Astrocyte of the hippocampus (primary cell): ENCODE measurements at regions not wholly inside any gene's neighbourhood (a gene's known extent, or its start where the extent isn't known, plus 50 kb on each side); places are given as distances from the start of the nearest gene placed in this dataset.
A peak's percentile ranks its signal among the peaks of the same experiment; 100 is the strongest.

Source experiments
- DNase-seq: peaks from one replicate; pipeline ENCODE4 v3.0.0; 2011; ENCODE audit warnings: low read depth, low spot score

DNA sequence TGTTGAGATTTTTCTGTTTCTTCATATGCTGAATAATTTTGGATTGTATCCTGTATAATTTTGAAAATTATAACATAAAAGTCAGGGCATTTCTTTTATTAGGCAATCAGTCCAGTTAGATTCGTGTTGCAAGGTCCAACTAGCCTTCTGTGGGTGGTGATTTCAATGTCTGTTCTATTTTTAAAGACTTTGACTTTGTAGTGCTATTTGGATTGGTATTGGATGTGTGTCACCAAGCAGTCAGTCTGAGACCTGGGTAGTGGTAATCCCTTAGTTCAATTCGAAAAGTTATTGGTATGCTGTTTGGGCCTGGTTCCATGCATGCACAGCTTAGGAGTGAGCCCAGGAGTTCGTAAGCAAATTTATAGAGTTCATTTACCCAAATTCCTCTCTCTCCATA is 82.2 kb downstream of the EPDR1 start:
- DNase-seq = no peak

- no peak for DNase-seq
Observed at GRCh38 chr7:38006559-38006958, 86.1 kb downstream of the EPDR1 start.

GRCh38 chr7:38007096-38007495 is 86.7 kb downstream of the EPDR1 start:
- DNase-seq = peak; percentile 79

GRCh38 chr7:38013246-38013645 is 92.8 kb downstream of the EPDR1 start:
- DNase-seq = no peak

DNA sequence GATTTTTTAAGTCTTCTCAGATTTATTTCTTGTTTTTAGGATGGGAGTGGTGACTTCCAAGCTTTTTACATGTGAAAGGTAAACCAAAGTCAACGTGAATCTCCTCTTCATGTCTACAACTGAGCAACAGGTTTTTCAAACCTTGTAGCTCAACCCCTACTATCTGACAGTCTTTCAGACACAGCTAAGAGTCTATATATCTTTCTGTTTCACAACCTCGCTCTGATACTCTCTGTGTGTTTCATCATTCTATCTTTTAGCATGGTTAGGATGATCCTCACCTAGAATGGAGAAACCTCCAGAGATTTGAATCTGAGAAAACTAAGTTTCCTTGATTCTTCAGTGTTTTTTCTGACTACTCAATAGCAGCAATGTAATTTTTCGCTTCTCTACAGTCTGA is 96.1 kb downstream of the EPDR1 start:
- no peak for DNase-seq

DNA sequence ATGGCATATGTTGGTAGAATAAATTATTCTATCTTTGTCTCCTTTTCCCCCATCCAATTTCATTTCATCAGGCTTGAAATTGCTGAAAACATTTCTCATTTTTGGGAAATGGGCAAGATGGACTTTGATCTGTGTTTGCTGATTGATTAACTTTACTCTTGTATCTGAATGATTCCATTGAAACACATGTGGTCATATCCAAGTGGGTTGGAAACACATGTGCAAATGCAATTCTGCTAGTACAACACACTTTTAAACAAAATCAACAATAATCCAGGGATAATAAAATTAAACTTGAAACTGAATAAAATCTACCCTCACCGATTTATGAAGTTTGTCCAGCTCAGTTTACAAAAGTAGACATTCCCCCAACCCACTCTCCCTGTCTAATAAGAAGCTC is 96.9 kb downstream of the EPDR1 start:
- DNase-seq = no peak

DNA sequence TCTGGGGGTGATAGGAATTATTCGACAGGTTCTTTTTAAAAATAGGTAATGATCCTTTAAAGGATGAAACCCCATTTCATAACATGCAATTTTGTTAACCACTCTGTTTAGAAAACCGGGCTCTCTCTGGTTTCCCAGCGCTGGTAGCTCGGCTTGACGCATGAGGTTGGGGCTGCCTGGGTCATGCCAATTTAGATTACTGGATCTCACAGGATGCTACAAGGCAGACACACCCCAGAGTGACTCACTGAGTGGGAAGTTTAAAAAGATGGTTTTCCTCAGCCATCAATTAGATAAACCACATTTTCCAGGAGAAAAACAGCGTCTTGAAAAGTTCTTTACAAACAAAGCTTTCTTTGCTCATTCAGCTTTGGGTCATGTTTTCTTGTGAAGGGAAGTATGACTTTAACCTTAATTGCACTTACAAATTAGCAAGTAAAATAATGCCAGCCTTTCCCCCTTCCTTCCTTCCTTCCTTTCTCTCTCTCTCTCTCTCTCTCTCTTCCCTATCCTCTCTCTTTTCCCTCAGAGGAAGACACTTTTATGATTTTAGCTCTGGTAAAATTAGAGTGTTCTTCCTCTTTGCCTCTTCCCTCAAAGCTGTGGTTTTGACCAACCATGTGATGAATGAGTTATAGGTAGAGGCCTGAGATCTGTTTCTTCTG is 99.8 kb downstream of the EPDR1 start:
- DNase-seq = peak; percentile 42

GRCh38 chr7:38021892-38022291 is 101.5 kb downstream of the EPDR1 start:
- DNase-seq = no peak

DNA sequence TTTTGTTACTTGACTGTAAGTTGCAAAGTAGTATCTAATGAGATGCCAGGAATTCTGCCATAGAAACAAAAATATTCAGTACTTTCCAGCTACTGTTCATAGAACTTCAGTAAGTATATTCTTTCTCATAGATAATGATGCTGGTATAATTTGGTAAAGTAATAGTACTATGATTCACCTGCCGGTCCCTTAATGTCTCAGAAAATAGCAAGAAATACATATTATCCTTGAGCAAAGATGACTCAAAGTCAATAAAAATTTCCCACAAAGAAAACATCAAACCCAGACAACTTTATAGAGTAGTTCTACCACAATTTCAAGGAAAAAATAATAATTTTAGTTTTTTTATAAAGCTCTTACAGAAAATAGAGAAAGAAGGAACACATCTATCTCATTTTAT is 105.4 kb downstream of the EPDR1 start:
- no peak for DNase-seq

- no peak for DNase-seq
Observed at GRCh38 chr7:38027884-38028455, 107.5 kb downstream of the EPDR1 start.

GRCh38 chr7:38034062-38034908 is 113.8 kb downstream of the EPDR1 start:
- peak; percentile 5 for DNase-seq

- no peak for DNase-seq
Observed at GRCh38 chr7:38040831-38041230, 120.4 kb downstream of the EPDR1 start.

DNA sequence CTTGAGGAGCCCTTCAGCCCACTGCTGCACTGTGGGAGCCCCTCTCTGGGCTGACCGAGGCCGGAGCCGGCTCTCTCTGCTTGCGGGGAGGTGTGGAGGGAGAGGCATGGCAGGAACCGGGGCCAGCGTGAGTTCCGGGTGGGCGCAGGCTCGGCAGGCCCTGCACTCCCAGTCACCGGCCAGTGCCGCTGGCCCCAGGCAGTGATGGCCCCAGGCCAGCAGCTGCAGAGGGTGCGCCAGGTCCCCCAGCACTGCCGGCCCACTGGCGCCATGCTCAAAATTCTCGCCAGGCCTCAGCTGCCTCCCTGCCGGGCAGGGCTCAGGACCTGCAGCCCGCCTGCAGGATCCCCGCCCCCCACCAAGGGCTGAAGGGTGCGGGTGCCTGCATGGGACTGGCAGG is 128.4 kb upstream of the STARD3NL start:
- DNase-seq = no peak

DNA sequence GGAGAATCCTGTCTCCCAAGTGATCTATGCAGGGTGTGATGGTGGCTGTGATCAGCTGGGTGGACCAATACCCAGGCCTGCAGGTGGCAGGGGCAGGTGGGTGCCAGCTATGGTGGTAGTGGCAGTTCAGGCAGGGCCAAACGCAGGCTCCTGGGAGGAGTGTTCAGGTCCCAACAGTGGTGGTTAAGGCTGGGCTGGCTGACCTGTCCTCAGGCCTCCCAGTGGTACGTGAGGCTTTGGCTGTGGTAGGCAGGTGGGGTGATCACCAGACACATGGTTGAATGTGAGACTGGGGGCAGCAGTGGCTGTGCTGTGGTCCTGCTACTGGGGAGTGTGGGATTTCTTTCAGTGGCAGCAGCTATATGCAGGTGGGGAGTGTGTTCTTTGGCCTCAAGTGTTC is 126.7 kb upstream of the STARD3NL start:
- DNase-seq = no peak

- no peak for DNase-seq
Observed at GRCh38 chr7:38051786-38052185, 126.3 kb upstream of the STARD3NL start.

DNA sequence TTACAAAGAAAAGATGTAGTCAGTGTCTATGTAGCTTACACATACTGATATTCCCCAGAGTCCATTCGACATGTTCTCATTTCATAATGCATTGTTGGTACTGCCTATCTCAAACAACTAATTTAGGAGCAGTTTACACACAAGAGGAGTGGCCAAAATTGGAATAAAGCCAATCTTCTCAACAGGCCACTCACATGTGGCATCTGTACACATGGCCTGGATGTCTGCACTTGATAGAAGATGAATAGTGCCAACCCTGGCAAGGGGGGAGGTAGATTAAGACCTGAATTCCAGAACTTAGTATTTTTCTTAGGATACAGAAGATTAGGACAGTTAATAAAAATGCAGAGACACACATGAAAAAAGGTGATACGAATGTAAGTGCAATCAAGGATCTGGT is 125.3 kb upstream of the STARD3NL start:
- no peak for DNase-seq

DNA sequence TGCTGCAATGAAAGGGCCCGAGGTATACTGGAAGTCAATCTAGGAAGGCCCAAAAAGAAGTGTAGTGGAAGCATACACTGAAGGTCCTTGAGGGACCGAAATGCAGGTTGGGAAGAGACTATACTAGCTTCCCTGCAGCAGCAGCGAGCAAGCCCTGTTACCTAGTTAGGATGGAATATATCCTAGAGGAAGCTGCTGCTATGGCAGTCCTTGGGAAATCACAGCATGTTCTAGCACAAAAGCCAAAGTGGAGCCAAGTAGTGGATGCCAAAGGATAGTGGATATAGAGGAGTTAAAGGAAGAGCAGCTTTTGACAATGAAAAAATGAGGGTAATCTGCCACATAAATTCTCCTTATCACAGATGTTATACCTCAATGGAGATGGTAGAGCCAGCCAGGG is 123.8 kb upstream of the STARD3NL start:
- no peak for DNase-seq

GRCh38 chr7:38057829-38058228 is 120.2 kb upstream of the STARD3NL start:
- peak; percentile 53 for DNase-seq

- DNase-seq = no peak
Observed at GRCh38 chr7:38060116-38060515, 117.9 kb upstream of the STARD3NL start.

DNA sequence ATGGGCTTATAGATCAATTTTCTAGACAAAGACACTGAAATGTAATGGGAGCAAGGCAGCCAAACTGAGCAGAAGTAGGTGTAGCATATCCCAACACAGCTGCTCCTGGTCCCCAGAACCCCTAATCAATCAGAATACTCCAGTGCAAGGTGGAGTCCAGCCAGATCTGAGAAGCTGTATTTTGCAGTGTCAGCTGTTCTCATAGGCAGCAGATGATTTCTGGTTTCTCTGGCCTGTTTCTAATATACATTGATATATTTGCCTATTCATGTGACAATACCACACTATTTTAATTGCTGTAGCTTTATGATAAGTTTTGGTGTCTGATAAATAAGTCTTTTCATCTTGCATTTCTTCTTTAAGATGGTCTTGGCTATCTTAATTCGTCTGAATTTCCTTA is 117.4 kb upstream of the STARD3NL start:
- DNase-seq = no peak

- DNase-seq = no peak
Observed at GRCh38 chr7:38066391-38066790, 111.7 kb upstream of the STARD3NL start.

DNA sequence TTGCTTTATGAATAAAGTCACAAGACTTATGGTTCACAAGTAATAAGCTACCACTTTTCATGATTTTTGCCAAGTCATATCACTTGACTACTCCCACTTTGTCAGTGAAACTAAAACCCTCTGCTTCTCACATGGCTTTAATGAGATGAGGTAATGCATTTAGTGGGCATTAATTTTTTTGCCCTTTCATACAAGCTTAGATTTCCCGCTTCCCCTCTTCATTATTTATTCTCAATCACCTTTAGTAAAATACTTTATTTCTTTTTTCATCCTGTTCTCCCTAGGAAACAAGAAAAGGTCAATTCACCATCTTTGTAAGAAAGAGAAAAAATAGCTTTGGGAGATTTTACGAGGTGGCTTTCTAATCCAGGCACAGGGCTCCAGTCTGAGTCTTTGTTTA is 109.6 kb upstream of the STARD3NL start:
- no peak for DNase-seq

GRCh38 chr7:38069052-38069451 is 109.0 kb upstream of the STARD3NL start:
- no peak for DNase-seq
